Esophagus mucosa (tissue), 1 donor: ENCODE measurements at regions not wholly inside any gene's neighbourhood (a gene's known extent, or its start where the extent isn't known, plus 50 kb on each side); places are given as distances from the start of the nearest gene placed in this dataset.

Source experiments
- ATAC-seq: fragments of 200-7000 bp; cut with Tn5 transposase; one replicate; pipeline ENCODE4 v1.9.1; 2020
- donor health status: DM: yes; HTN: yes; CAD: no.

DNA sequence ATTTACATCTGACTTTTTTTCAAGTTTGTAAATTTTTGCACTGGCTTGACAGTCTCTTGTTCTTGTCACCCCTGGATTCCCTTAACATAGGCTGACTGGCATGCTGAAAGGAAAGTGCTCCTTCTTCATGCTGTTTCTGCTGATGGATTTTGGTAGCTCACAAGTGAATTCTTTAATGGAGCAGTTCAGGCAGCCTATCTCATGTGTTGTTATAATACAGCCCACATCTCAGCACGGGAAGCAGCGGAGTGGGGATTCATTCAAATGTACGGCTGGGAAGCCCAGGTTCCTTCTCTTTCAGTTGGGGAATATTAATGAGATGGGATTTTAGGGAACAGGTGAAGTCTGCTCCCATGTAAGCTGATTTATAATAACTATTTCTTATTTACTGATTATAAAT, 142.8 kb downstream of the CD8B2 start:
- ATAC-seq: no peak

DNA sequence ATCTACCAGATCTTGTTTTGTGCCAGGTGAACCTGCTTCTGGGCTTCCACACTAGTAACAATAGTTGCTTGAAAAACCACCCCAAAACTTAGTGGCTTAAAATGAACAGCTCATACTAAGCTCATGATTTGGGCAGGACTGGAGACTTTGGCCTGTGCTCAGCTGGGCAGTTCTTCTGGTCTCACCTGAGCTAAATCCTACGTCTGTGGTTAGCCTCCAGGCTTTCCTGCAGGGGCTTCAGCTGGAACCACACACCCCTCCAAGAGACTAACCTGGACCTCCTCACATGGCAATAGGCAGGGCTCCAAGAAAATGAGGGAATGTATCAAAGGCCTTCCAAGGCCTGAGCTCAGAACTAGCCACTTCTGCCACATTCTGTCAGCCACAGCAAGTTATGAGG, 144.1 kb downstream of the CD8B2 start:
- ATAC-seq: no peak

DNA sequence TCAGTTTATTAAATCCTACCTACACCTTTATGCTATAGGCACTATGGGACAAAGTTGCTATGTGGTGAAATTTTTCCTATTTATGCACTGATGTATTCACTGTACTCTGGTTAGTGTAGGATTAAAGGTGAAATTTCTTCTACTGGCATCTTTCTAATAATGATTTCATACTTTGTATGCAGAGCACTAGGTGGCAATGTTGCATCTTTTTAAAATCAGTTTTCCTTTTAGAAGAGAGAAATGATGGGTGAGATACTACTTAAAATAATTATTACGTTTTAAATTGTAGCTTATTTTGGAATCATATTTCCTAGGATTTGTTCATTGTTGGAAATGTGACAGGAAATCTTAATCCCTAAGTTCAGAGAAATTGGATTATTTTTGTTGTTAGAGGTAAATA, 150.9 kb downstream of the CD8B2 start:
- no peak for ATAC-seq

DNA sequence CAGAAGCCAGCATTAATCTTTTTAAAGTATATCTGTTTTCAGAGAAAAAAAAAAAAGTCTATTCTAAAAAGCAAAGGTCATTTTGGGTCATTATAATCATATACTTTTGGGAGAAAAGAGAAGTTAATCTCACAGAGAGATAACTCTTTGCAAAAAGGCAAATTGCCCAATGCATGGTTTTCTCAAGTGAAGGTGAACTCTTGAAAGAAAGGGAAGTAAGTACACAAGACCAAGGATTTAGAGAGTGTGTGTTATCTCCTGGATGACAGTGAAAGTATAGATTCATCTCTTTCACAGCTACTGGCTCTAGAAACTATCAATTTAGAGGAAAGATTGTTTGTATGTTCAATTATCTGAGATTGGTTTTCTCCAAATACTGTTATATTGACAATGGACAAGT, 151.4 kb downstream of the CD8B2 start:
- no peak for ATAC-seq

DNA sequence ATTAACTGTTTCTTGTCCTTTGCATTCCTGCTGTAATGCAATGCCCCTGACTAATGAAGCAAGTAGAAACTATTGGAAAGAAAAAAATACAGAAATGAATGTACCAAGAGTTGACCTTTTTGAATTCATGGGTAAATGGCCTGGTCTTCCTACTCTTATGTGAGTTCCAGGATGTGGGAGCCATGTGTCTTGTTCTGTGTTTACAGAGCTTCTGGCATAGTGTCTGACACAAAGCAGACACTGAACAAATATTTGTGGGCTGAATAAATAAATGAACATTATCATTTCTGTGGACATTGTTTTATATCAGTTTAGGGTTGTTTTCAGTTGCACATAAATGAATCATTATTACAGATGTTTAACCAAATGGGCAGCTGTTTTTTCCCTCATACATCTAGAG, 155.5 kb downstream of the CD8B2 start:
- ATAC-seq: no peak

DNA sequence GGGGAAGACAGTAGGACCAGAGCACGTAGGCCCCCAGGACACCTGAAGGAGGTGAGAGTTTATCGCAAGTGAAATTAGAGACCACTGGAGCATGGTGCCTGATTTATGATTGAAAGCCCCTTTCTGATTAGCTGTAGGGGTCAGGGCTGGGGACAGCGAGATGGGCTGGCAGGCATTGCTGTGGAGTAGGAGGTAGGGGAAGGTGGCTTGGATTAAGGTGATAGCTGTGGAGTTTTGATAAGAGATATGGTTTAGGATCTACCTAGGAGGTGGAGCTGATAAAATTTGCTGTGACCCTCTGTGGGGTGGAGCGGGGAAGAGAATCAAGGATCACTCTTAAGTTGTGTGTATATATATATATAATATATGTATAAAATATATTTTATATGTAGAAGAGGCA, 157.5 kb downstream of the CD8B2 start:
- no peak for ATAC-seq

DNA sequence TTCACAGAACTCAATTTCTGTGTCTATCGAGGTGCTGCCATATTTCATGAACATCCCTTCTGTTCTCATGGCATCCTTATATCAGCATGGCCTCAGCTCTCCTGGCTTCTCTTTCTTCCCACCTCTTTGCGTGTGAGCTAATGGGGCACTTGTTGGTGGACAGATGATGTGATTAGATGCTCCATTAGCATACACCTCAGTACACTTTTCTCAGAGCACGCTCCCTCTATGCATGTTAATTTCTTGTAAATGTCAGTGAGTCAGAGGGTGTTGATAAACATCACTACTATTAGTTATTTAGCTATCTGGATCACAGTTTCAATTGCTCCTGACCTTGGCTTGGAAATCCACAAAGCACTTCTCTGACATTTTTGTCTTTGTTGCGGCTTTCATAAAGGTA, 159.4 kb downstream of the CD8B2 start:
- ATAC-seq: no peak

DNA sequence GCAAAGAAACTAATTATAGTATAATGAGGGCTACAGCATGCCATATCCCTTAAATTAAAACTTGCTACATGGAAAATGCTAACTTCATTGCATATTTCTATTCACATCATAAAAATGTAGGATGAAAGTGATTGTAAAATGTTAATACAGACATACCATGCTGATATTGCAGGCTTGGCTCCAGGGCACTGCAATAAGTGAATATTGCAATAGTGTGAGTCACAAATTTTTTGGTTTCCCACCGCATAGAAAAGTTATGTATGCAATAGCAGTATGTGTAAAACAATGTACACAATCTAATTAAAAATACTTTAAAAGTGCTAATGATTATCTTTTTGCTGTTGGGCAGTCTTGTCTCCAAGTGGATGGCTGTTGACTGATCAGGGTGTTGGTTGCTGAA, 162.1 kb downstream of the CD8B2 start:
- ATAC-seq: no peak

DNA sequence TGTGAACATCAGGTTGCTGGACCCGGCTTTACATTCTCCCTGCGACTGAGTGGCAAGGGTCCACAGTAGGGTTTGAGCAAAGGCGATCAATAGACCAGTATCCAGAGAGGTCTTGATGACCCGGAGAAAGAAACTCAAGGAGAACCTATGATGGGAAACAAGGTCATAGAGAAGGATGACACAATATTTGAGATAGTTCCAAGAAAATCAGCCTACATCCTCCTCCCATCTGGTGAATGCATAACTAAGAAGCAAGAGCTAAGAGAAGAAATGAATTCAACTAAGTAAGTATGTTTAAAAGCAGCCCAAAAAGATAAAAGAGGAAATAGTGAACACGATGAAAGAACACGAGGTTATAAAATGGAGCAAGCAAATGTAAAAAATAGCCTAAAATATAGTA, 166.3 kb downstream of the CD8B2 start:
- ATAC-seq: no peak

DNA sequence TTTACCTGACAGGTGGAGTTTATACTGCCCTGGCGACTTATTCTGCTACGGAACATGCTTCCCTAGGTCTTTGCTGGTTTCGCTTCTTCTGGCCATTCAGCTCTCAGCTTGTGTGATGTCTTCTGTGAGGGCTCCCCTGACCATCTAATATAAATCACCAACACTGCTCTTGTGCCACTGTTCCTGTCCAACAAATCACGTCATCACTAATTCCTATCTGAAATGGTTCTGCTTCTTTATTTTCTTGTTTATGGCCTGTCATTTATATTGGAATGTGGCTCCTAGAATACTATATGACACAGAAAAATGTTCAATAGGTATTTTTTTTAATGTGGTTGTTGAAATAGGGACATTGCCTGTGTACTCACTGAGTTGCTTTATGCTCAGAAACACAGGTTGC, 171.5 kb downstream of the CD8B2 start:
- no peak for ATAC-seq

DNA sequence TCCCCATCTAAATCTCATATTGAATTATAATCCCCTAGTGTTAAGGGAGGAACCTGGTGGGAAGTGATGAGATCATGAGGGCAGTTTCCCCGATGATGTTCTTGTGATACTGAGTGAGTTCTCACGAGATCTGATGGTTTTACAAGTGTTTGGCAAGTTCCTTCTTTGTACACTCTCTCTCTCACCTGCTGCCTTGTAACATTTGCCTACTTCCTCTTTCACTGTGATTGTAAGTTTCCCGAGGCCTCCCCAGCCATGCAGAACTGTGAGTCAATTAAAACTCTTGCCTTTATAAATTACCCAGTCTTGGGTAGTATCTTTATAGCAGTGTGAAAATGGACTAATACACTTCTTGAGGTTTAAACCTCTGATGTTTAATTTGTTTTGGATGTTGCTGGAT, 177.5 kb downstream of the CD8B2 start:
- no peak for ATAC-seq

DNA sequence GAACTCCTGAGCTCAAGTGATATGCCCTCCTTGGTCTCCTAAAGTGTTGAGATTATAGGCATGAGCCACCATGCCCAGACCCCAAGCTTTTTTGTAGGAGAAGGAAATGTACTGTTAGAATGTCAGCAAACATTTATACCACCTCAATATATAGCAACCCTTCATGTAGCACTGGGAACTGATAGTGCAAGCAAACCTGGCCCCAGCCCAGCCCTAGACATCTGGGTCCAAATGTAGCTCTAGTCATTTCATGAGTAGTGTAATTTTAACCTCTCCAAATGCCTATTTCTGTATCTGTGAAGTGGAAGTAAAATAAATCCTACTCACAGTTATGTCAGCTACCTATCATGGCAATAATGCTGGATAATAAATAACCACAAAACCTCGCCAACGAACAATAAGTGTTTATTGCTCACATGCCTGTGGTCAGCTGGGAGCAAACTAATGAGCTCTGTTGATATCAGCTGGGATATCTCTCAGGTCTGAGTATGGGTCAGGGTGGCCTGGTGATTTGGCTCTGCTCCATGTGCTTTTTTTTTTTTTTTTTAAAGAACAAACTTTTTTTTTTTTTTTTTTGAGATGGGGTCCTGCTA, 180.4 kb downstream of the CD8B2 start:
- ATAC-seq: no peak

DNA sequence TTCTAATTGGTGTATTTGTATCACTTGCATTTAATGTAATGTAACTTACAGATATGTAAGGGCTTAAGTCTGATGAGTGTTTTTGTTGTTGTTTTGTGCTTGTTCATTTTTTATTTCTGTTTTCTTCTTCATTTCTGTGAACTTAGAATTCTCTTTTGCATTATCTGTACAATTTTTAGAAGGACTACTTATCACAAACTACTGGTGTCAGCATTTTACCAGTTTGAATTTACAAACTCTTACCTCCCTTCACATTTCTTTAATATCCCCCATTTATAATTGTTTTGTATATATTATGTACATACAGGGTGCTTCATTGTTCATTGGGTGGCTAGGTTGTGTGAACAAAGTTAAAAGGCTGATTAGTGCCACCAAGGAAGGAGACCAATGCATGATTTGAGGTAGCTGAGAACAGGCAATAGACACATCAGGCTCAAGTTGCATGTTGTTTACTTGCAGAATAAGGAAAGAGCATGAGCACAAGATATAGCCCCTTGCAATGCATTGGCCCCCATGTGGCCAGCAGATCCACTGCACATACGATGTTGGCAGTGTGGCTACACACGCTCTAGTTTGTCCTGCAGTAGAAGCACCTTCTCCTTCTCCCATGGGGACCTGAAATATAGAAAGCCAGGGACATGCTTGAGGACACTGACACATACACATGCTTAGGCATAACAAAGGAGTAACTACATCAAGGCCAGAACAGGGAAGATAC, 198.2 kb downstream of the CD8B2 start:
- no peak for ATAC-seq

DNA sequence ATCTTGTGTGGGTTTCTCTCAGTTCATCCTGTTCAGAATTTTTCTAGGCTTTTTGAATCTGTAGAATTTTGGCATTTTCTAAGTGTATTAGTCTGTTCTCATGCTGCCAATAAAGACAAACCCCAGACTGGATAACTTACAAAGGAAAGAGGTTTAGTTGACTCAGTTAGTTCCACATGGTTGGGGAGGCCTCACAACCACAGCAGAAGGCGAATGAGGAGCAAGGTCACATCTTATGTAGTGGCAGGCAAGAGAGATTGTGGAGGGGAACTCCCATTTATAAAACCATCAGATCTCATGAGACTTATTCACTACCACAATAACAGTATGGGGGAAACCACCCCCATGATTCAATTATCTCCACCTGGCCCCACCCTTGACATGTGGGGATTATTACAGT, 199.2 kb downstream of the ST6GAL2 start:
- ATAC-seq: no peak

DNA sequence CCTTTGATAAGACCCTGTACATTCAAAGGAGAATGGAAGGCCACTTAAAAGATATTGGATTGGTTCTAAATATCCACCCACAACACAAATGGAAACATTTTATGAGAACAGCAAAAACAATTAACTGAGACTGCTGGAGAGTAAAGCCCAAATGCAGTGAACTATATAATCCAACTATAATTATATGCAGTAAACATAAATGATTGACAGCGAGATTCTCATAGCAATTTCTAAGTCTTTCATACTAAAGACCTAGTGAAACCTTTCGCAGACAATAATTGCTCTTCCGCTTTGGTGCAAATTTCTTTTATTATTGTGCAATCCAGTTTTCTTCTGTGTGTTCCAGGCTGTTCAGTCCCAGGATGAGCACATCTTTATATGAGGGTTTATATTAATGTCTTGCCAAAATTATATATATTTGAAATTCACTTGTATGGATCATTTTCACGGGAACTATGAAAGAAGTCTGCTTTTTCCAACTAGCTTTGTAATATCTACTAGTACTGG, 190.9 kb downstream of the ST6GAL2 start:
- no peak for ATAC-seq

DNA sequence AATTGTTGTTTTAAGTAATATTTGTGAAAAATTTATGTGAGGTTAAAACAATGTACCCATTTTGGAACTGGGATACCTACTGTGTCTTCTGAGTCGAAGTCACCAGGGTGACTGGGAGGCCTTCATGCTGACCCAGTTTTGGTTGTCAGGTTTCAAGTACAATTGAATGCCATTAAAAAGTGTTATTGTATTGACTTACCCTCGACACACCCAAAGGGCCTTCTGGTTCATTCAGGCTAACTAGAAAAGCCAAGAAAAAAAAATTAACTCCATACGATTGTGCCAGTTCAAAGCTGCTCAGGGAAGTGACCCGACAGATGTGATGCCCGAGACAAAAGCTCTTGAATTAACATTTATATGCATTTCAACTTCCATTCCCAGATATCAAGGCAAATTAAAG, 190.0 kb downstream of the ST6GAL2 start:
- ATAC-seq: no peak

DNA sequence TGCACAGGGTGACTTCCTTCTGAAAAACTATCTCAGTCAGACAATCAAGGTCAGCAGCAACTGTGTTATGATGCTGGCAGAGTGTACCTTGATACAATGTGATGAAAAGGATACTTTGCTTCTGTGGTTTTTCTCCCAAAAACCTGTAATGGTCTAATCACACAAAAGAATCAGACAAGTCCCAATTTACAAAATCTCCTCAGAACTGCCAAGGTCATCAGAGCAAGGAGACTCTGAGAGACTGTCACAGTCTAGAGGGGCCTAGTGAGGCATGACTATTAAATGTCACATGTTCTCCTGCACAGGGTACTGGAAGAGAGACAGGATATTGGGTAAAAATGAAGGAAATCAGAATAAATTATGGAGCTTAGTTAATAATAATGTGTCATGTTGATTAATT, 185.4 kb downstream of the ST6GAL2 start:
- no peak for ATAC-seq

DNA sequence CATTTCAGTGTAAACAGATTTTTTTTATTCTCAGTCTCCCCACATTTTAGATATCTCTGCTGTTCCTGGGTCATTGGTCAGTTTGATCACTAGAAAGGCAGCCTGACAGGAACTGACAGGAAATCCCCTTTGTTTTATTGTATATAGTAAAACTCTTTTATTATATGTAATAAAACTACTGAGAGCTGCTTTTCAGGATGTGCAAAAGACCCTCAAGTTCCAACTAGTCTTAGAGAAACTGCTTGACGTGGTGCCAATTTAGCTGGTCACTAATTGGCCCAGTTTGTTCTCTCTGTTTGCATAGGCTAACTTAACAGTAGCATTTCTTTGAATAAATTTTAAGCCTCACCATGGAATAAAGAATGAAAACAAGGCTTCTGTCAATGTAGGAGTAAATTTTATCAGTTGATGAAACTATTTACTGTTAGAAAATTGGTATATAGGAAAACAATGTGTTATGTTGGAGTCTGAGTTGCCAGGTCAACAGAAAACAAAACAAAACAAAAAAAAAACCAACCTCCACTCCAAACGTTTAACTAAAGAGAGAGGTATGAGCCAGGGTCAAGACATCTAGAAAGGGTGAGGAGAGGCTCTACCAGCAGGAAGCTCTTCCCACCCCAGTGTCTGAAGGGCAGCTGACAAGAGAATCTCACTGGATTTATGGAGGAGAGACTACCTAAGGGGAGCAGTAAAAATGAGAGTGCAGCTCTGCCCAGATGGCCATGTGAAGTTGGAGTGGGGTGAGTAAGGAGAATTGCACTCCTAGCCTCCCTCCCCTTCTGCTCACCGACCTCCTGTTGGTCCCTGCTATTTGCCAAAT, 184.6 kb downstream of the ST6GAL2 start:
- no peak for ATAC-seq

DNA sequence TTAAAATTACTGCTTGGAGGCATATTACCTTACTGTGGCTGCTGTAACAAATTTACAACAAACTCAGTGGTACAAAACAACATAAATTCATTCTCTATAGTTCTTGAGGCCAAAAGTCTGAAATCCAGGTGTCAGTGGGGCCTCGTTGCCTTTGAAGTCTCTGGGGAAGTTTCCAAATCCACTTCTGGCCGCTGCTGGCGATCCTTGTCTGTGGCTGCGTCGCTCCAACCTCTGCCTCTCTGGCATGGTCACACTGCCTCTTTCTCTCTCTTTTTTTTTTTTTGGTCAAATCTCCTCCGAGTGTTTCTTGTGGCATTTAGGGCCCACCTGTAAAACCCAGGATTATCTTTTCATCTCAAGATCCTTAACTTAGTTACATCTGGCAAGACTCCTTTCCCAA, 182.8 kb downstream of the ST6GAL2 start:
- ATAC-seq: no peak

DNA sequence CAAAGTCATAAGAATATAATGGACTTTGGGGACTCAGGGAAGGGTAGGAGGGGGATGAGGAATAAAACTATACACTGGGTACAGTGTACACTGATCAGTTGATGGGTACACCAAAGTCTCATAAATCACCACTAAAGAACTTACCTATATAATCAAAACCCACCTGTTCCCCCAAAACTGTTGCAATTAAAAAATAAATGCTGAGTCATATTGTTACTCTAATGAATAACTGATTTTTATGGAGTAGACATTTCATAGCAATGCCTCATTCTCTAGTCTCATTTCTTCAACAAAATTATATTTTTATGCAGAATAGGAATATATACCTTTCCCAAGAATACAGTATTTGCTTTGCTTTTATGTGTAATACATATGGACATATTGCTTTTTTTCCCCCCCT, 181.2 kb downstream of the ST6GAL2 start:
- no peak for ATAC-seq

DNA sequence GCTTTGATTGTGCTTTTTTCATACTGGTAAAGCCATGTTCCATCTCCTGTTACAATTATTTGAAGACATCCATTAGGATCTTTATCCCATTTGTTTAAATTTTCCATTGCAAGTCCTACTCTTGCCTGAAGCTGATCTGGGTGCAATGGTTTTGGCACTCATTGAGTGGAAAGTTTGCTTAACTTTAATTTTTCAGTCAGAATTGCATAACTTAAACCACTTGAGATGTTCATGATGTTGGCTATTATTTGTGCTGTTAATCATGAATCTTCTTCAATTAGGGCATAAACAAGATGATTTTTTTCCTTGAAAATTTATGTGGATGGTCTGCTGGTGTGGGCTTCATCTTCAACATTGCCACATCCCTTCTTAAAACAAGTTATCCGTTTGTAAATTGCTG, 180.1 kb downstream of the ST6GAL2 start:
- no peak for ATAC-seq

DNA sequence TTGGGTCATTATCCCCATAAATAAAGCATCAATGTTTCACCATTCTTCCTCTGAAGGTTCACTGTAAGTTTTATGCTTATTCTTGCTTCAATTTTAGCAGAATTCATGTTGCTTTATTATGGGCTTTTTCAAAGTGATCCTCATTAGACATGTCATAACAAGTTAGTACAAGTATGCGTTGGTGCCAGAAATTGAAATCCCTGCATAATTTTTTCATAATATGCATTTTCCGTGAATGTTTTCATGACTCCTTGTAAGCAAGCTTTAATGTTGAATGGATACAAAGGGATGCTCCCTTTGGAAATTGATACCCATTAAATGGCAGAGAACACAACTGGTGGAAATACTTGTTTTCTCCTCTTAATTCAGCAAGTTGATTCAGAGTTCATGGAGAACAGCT, 179.7 kb downstream of the ST6GAL2 start:
- no peak for ATAC-seq

DNA sequence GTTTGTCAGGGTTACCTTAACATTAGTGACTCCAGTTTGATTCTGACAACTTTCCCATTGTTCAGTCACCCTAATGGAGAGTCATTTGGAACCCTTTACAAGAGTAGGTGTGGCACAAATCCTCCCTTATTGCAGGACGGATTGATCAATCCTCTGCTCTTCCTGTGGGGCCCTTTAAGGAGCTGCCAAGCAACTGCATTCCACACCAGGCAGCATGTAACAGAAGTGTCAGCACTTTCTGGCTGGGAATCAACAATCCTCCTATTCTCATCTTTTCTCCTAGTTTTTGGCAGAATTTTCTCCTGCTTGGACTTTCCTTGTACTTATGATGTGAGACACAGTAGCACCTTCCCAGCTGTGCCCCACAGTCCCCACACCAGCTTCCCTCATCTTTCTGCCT, 177.8 kb downstream of the ST6GAL2 start:
- no peak for ATAC-seq

DNA sequence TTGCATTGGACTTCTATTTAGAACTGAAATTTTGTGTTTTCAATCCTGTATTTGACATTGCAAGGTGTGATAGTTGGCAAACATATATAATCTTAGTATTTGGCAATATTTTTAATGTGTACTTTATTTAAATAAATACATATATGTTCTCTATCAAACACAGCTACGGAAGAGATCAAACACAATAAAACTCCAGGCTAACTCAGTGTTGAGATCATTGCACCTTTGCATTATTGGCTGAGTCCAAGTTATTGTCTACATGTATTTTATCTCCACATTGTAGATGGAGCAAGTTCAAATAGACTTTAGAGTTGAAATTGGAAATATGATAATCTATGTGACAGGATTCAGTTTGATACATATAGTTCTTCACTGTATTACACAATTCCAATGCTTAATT, 176.7 kb downstream of the ST6GAL2 start:
- ATAC-seq: no peak
